Colonic mucosa (tissue), 4 donors: ENCODE measurements at regions not wholly inside any gene's neighbourhood (a gene's known extent, or its start where the extent isn't known, plus 50 kb on each side); places are given as distances from the start of the nearest gene placed in this dataset.
A peak's percentile ranks its signal among the peaks of the same experiment; 100 is the strongest.
"Not testable (repeated sequence)": the region's sequence is repeated elsewhere in the genome, so short reads cannot be mapped to it uniquely, and the experiment has no call there.

Source experiments
- DNase-seq: peaks from one replicate; pipeline ENCODE4 v3.0.0-alpha.2; 2020
- H3K27ac ChIP-seq: fragments of 200-600 bp; one replicate; pipeline ENCODE4 v1.8.0; 2021
- H3K27me3 ChIP-seq: fragments of 200-600 bp; one replicate; pipeline ENCODE4 v1.8.0; 2021
- H3K36me3 ChIP-seq: fragments of 200-600 bp; one replicate; pipeline ENCODE4 v1.8.0; 2021
- H3K4me1 ChIP-seq: fragments of 200-600 bp; one replicate; pipeline ENCODE4 v1.8.0; 2021; ENCODE audit warnings: mild to moderate bottlenecking
- H3K4me3 ChIP-seq: fragments of 200-600 bp; one replicate; pipeline ENCODE4 v1.8.0; 2021
- H3K9ac ChIP-seq, 2 donors: one replicate each; pipeline ENCODE4 v1.7.0; 2013; ENCODE audit warnings: control low read depth in 2 of 2, low read depth in 2 of 2, low read length in 2 of 2
- H3K9me3 ChIP-seq: fragments of 200-600 bp; one replicate; pipeline ENCODE4 v1.8.0; 2021
- intact Hi-C: fragments of 100-400 bp; cut with DNase I; formaldehyde crosslinking; loops from one replicate; pipeline ENCODE4 v1.14.1; 2022
- TF ChIP-seq, protein P1 (sequence below): fragments of 200-600 bp; IDR thresholded peaks from one replicate; pipeline ENCODE4 v1.8.0; 2022; ENCODE audit warnings: antibody characterized with exemption, mild to moderate bottlenecking
- donor health status: healthy.
- donor health status: DM: no; HTN: no; CAD: no.
- donor health status: DM: no; HTN: no; CAD: no.

DNA sequence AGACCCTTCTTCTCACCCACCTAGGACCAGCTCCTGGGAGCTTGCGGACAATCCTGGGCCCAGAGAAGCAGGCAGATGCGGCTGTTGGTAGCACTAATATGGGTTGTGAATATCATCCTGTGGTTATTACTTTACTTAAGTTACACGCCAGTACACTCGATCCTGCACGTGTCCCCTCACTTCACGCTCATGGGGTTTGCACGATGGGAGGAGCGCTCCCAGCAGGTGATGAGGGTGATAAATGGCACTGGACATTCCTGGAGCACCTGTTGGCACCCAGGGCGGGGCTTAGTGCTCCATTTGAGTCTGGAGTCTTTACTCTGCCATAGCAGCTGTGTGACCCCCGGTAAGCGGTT is 335.1 kb downstream of the PREX1 start:
- Histone ChIP-seq H3K9ac (no peak overlapping the region), H3K27ac (no peak overlapping the region), H3K36me3 (no peaks in the 10 kb centered on the region), H3K4me1 (no peaks in the 10 kb centered on the region), H3K27me3 (no peaks in the 10 kb centered on the region), H3K9me3 (no peaks in the 10 kb centered on the region), H3K4me3 (no peak overlapping the region)
- TF ChIP-seq, protein P1, sequence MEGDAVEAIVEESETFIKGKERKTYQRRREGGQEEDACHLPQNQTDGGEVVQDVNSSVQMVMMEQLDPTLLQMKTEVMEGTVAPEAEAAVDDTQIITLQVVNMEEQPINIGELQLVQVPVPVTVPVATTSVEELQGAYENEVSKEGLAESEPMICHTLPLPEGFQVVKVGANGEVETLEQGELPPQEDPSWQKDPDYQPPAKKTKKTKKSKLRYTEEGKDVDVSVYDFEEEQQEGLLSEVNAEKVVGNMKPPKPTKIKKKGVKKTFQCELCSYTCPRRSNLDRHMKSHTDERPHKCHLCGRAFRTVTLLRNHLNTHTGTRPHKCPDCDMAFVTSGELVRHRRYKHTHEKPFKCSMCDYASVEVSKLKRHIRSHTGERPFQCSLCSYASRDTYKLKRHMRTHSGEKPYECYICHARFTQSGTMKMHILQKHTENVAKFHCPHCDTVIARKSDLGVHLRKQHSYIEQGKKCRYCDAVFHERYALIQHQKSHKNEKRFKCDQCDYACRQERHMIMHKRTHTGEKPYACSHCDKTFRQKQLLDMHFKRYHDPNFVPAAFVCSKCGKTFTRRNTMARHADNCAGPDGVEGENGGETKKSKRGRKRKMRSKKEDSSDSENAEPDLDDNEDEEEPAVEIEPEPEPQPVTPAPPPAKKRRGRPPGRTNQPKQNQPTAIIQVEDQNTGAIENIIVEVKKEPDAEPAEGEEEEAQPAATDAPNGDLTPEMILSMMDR, result no peak
- intact Hi-C loops, result no loop called here
- DNase-seq, result peak; percentile 2

- peak; percentile 3 for DNase-seq
- TF ChIP-seq, protein P1, result no peak
- Histone ChIP-seq H3K4me3 (no peak overlapping the region), H3K27ac (no peak overlapping the region), H3K9me3 (no peaks in the 10 kb centered on the region), H3K4me1 (no peaks in the 10 kb centered on the region), H3K27me3 (no peaks in the 10 kb centered on the region), H3K36me3 (no peaks in the 10 kb centered on the region), H3K9ac (no peak overlapping the region)
- intact Hi-C loops, result no loop called here
These were observed 335.6 kb downstream of the PREX1 start for GRCh38 chr20:48492015-48492714.

GRCh38 chr20:48490961-48491831 is 336.6 kb downstream of the PREX1 start:
- Histone ChIP-seq H3K36me3 (no peaks in the 10 kb centered on the region), H3K4me1 (no peaks in the 10 kb centered on the region), H3K9me3 (no peaks in the 10 kb centered on the region), H3K4me3 (no peak overlapping the region), H3K9ac (no peak overlapping the region), H3K27ac (no peak overlapping the region), H3K27me3 (no peaks in the 10 kb centered on the region)
- intact Hi-C loops, result no loop called here
- DNase-seq, result peak; percentile 8
- TF ChIP-seq, protein P1, result no peak

DNA sequence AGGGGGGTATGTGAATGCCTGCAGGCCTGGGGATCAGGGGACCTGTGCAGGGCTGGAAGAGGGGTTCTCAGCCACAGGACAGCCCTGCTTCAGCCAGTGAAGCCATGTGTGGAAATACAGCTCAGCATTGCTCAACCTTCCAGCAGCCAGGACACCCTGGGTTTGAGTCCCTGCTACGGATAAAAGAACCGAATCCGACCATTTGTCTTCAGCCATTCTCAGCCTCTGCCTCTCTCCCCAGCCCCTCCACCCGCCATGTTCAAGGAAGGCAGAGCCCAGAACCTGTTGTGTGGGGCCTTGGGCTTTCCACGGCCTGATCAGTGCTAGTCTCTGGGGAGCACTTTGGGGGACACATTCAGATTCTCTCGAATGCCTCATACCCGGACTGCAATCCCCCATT is 337.5 kb downstream of the PREX1 start:
- H3K9me3 ChIP-seq, H3K4me3 ChIP-seq, H3K4me1 ChIP-seq, H3K9ac ChIP-seq, DNase-seq, H3K27ac ChIP-seq, intact Hi-C loops, H3K27me3 ChIP-seq, H3K36me3 ChIP-seq: not testable (repeated sequence)

- no peaks in the 10 kb centered on the region for H3K9me3 ChIP-seq
- no peak overlapping the region for H3K9ac ChIP-seq
- no peaks in the 10 kb centered on the region for H3K36me3 ChIP-seq
- no peaks in the 10 kb centered on the region for H3K27me3 ChIP-seq
- no peaks in the 10 kb centered on the region for H3K4me1 ChIP-seq
- intact Hi-C loops, result no loop called here
- TF ChIP-seq, protein P1, result no peak
- H3K4me3 ChIP-seq, result no peak overlapping the region
- H3K27ac ChIP-seq, result no peak overlapping the region
- peak; percentile 7 for DNase-seq
These were observed 338.1 kb downstream of the PREX1 start for GRCh38 chr20:48489656-48490055.

DNA sequence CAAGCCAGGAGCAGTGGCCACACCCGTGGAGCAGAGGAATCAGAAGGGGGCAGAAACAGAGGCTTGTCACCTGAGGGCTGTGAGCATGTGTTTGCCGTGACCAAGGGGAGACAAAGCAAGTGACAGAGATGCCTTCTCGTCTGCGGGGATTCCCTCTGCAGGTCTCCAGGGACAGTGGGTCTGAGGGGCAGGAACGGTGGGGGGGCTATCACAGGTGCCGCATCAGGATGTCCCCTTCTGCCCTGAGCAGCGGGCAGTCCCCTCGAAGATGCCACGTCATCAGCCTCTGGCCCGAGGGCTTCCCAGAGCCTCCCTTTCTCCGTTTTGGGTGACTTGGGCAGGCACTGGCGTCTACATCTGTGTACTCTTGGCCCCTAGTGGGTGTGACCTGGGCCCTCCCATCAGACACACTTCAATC is 338.7 kb downstream of the PREX1 start:
- intact Hi-C loops, result no loop called here
- Histone ChIP-seq H3K9ac (no peak overlapping the region), H3K27ac (no peak overlapping the region), H3K9me3 (no peaks in the 10 kb centered on the region), H3K36me3 (no peaks in the 10 kb centered on the region), H3K4me1 (no peaks in the 10 kb centered on the region), H3K4me3 (no peak overlapping the region), H3K27me3 (no peaks in the 10 kb centered on the region)
- TF ChIP-seq, protein P1, result no peak
- DNase-seq, result peak; percentile 1

- H3K27ac ChIP-seq, H3K27me3 ChIP-seq, H3K36me3 ChIP-seq, H3K9me3 ChIP-seq, intact Hi-C loops, H3K9ac ChIP-seq, H3K4me1 ChIP-seq, H3K4me3 ChIP-seq: not testable (repeated sequence)
- DNase-seq, result peak; percentile 14
These were observed 339.3 kb downstream of the PREX1 start for GRCh38 chr20:48488334-48489034.
